ENCODE measurements at regions not wholly inside any gene's neighbourhood (a gene's known extent, or its start where the extent isn't known, plus 50 kb on each side); places are given as distances from the start of the nearest gene placed in this dataset.
"Not testable (repeated sequence)": the region's sequence is repeated elsewhere in the genome, so short reads cannot be mapped to it uniquely, and the experiment has no call there.

DNA sequence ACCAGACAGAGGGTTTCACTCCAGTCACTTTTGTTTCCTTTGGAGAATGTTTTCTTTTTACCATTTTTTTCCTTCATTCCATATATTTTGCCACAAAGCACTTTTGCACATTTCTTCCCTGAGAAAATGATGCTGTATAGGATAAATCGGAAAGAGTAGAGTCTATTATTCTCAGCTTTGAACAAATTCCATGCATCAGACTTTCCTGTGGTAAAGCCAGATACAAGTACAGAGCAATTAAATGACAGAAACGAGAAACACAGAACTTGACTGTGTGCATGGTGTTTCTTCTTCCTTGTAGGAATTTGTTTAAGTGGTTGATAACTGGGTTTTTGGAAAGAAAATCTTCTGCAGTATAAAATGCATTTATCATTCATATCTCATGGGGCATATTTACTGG lies 107.4 kb upstream of the CSNK1A1L start:
- no peak for DNase-seq (ENCODE audit: low read depth)

GRCh38 chr13:37211487-37211886 lies 106.0 kb upstream of the CSNK1A1L start:
- no peak for DNase-seq (ENCODE audit: low read depth)

- DNase-seq (ENCODE audit: low read depth): peak; percentile 22
Measured at GRCh38 chr13:37209621-37210580, 104.4 kb upstream of the CSNK1A1L start.

- no peak for DNase-seq (ENCODE audit: low read depth)
Measured at GRCh38 chr13:37207691-37208451, 102.4 kb upstream of the CSNK1A1L start.

DNA sequence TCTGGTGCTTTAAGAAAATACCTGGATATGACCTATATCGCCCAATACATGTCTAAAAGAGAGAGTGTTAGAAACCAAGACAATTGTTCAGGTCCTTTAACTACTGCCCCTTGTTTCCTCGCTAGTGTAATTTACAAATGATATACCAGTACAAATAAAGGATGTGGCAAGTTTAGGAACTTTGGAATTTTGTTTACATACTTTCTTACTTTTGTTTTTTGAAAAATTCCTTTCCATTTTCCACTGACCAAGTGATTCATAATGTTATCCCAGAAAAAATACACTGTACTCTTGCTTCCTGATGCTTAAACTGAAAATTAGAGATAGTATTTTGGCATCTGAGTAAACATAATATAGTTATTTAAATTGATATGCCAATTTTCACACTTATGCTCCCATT lies 96.8 kb upstream of the CSNK1A1L start:
- peak; percentile 41 for DNase-seq (ENCODE audit: low read depth)

DNA sequence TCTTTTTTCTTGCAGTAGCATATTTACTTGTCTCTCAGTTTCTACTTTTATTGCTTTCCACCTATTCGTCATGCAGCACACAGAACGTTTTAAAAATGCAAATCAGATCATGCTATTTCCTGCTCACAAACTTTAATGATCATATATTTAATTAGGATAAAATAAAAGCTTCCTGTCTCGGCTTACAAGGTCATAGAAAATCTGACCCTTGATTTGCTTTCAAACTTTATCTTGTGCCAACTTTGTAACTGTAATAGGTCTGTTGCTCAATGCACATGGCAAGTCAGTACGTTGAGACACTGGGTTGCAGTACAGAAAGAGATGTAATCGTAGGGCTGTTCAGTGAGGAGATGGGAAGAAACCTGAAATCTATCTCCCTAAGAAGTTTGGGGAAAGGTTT lies 95.6 kb upstream of the CSNK1A1L start:
- no peak for DNase-seq (ENCODE audit: low read depth)

- DNase-seq (ENCODE audit: low read depth): no peak
Measured at GRCh38 chr13:37198629-37199028, 93.2 kb upstream of the CSNK1A1L start.

GRCh38 chr13:37195621-37196020 lies 90.2 kb upstream of the CSNK1A1L start:
- no peak for DNase-seq (ENCODE audit: low read depth)

- DNase-seq (ENCODE audit: low read depth): peak; percentile 43
Measured at GRCh38 chr13:37194428-37194861, 89.0 kb upstream of the CSNK1A1L start.

DNA sequence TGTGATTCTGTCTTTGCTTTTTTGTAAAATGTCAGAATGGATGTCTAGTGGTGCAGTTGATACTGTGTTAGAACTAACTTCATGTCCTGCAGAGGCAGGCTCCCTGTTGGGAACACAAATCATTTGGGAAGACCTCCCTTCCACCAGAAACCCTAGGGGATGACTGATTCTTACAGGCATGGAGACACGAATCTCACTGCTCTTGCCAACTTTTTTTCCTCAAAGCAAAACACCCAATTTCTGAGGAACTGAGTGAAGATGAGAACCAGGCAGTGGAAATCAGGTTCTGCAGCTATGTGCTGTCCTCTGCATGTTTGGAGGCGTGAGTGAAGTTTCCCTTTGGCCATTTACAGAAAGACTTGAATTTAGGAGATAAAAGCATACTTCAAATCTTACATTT lies 87.5 kb upstream of the CSNK1A1L start:
- no peak for DNase-seq (ENCODE audit: low read depth)

GRCh38 chr13:37187621-37188020 lies 82.2 kb upstream of the CSNK1A1L start:
- DNase-seq (ENCODE audit: low read depth): no peak

DNA sequence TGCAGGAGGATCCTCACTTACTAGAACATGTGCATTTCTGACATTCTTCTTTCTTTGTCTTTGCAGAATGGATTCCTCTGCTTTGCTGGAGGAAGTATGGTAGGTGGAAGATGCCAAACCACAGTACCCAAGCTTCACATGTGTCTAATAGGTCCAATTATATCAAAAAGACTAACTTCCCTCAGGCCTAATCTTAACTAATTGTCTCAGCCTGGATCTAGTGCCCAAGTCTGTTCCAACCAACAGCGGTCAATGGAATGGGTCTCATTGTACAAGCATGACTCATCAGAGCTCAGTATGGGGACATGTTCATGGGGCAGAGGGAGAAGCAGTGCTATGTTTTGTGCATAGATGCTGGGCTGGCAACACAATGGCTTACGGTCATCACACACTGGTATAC lies 81.6 kb upstream of the CSNK1A1L start:
- DNase-seq (ENCODE audit: low read depth): peak; percentile 35

DNA sequence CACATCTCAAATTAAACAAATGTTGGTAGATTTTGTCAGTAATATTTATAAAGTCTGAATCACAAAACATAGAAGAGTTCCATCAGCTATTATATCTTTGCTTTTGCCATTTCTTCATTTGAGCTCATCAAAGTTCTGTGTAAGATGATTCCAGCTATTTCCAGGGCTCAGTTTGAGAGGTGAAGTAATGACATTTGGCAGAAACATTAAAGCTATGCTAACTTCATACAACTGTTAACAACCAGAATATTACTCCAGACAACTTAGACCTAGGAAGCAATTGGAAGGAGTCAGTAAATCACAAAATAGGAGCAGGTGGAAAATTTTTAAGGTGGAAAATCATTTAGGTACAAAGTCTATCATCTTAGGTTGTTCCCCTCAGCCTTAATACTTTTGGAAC lies 76.2 kb upstream of the CSNK1A1L start:
- DNase-seq (ENCODE audit: low read depth): no peak

GRCh38 chr13:37179645-37180044 lies 74.2 kb upstream of the CSNK1A1L start:
- peak; percentile 17 for DNase-seq (ENCODE audit: low read depth)

DNA sequence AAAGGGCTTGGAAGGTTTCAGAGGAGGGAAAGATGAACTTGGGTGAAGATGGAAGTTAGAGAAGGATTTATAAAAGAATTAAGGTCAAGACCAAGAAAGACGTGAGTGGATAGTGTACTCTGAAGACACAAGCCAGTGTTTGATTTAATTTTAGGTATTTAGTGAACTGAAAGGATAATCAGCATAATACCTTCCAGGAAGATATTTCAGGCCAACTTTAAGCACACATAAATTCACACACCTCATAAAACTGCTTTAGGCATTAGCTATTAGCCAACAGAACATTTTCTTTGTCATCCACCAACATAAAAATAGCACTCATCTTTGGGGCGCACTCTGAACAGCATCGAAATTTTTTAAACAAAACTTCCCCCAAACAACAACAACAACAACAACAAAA lies 71.7 kb upstream of the CSNK1A1L start:
- no peak for DNase-seq (ENCODE audit: low read depth)

DNA sequence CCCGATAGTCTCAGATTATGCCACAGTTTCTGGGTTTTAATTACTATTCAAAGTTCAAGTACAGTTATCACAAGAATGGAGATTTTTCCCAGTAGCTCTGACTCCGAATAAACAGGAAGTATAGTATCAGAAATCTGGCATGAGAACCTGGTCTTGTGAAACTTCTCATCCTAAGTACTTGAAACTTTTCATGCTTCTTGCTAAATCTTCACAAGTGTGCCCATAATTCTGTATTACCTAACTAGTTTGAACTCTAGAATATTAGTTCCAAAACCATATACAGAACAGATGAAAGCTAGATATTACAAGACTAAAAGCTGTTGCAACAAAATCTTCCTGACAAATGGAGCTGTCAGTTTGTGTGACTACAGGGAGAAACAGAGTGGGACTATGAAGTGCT lies 70.5 kb upstream of the CSNK1A1L start:
- peak; percentile 38 for DNase-seq (ENCODE audit: low read depth)

DNA sequence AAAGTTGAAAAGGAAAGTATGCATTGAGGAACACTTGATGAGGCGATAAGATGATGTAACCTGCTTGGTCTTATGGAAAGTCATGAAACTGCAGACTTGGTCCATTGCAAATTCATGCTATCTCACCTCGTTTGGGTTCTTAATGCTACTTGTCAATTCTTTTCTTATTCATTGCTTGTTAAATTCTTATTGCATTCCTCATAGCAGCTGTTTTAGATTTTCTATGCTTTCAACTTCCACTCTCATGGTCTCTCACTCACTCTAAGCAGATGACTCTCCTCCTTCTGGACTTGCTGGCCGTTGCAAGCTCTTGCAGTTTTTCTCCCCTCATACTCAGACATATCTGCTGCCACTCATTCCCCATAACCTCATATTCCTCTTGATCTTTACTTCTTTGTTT lies 67.8 kb upstream of the CSNK1A1L start:
- peak; percentile 53 for DNase-seq (ENCODE audit: low read depth)

DNA sequence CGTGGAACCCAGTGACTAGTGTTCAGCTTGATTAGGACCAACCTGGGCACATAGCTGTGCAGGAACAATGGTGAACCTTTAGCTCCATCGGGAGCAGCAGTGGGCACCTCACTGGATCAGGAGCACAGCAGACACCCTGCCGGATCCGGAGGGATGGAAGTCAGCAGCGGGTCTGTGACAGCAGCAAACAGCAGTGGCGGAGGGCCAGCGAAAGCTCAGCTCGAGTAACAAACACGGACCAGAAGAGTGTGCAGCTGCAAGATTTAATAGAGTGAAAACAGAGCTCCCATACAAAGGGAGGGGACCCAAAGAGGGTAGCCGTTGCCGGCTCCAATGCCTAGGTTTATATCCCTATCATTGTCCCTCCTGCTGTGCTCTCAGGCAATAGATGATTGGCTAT lies 66.8 kb upstream of the CSNK1A1L start:
- DNase-seq (ENCODE audit: low read depth): not testable (repeated sequence)

- DNase-seq (ENCODE audit: low read depth): no peak
Measured at GRCh38 chr13:37168926-37169325, 63.5 kb upstream of the CSNK1A1L start.

GRCh38 chr13:37168151-37168550 lies 62.7 kb upstream of the CSNK1A1L start:
- no peak for DNase-seq (ENCODE audit: low read depth)

DNA sequence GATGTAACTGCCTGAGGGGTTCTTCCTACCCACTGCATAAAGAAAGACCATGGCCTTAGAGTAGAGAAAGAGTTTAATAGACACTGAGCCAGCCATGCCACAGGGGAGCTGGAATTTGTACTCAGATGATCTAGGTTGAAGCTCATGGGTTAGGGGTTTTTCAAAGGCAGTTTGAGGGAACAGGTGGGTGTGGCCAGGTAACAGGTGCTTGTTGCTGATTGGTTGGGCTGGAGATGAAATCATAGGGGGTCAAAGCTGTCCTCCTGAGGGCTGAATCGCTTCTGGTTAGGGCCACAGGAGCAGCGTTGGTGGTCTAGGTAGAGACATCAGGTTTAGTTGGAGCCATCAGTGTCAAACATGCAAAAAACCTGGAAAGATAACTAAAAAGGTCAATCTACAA lies 59.2 kb upstream of the CSNK1A1L start:
- no peak for DNase-seq (ENCODE audit: low read depth)

DNA sequence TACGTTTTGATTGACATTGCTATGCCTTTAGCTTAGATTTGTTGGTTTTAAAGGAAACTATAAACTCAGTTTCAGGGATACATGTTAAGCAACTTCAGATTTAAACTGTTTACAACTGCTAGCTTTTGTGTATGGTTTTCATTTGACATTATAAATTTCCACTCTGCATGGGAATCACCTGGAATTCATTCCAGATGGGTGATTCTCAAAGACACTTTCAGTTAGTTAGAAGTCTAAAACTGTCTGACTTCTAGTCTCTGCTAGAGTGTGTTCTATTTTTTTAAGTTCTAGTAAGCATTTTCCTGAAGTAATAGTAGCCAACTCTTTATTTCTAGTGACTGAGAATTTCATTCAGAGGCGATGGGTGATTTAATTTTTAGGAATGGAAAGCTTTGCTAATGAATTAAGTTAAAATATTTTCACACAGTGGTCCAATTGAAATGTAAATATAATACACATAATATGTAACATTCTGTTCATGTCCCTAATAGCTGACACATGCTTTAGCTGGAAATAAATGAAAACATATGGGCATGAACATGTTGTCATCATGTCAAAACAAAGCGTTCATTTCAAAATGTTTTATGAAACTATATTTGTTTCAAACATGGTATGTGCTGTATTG lies 58.3 kb upstream of the CSNK1A1L start:
- no peak for DNase-seq (ENCODE audit: low read depth)

DNA sequence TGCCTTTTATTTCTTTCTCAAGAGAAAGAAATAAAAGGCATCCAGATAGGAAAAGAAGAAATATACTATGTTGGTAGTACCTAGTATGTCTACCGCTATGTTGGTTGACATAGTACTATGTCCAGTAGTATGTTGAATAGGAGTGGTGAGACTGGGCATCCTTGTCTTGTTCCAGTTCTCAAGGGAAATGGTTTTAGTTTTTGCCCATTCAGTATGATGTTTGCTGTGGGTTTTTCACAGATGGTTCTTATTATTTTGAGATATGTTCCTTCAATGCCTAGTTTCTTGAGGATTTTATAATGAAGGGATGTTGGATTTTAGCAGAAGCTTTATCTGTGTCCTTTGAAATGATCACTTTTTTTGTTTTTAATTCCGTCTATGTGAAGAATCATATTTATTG lies 53.0 kb upstream of the CSNK1A1L start:
- no peak for DNase-seq (ENCODE audit: low read depth)
